Lung microvascular endothelial cell (primary cell): ENCODE measurements at regions not wholly inside any gene's neighbourhood (a gene's known extent, or its start where the extent isn't known, plus 50 kb on each side); places are given as distances from the start of the nearest gene placed in this dataset.
"Not testable (repeated sequence)": the region's sequence is repeated elsewhere in the genome, so short reads cannot be mapped to it uniquely, and the experiment has no call there.

Experiments used
- DNase-seq, 2 donors: peaks; one replicate each; pipeline versions ENCODE4 v3.0.0 to v3.0.0-alpha.2; 2010; ENCODE audit warnings: low read depth in 2 of 2

- DNase-seq = no peak
These were observed 839.2 kb upstream of the FBXO33 start for GRCh38 chr14:40271480-40271879.

- no peak for DNase-seq
These were observed 837.2 kb upstream of the FBXO33 start for GRCh38 chr14:40269436-40269835.

- no peak for DNase-seq
These were observed 836.0 kb upstream of the FBXO33 start for GRCh38 chr14:40268236-40268635.

- no peak for DNase-seq
These were observed 832.9 kb upstream of the FBXO33 start for GRCh38 chr14:40265096-40265495.

GRCh38 chr14:40252817-40253447 lies 820.7 kb upstream of the FBXO33 start:
- no peak for DNase-seq

GRCh38 chr14:40248671-40249070 lies 816.4 kb upstream of the FBXO33 start:
- DNase-seq = no peak

- DNase-seq = no peak
These were observed 808.1 kb upstream of the FBXO33 start for GRCh38 chr14:40240245-40240859.

- no peak for DNase-seq
These were observed 800.1 kb upstream of the FBXO33 start for GRCh38 chr14:40232302-40232701.

GRCh38 chr14:40229676-40230075 lies 797.4 kb upstream of the FBXO33 start:
- no peak for DNase-seq

- no peak for DNase-seq
These were observed 790.8 kb upstream of the FBXO33 start for GRCh38 chr14:40222996-40223395.

- DNase-seq = no peak
These were observed 789.2 kb upstream of the FBXO33 start for GRCh38 chr14:40221428-40221827.

GRCh38 chr14:40219032-40219431 lies 786.8 kb upstream of the FBXO33 start:
- DNase-seq = no peak

- DNase-seq = no peak
These were observed 786.2 kb upstream of the FBXO33 start for GRCh38 chr14:40218282-40218941.

GRCh38 chr14:40216976-40217375 lies 784.7 kb upstream of the FBXO33 start:
- DNase-seq = no peak

GRCh38 chr14:40216408-40216807 lies 784.2 kb upstream of the FBXO33 start:
- DNase-seq = not testable (repeated sequence)

GRCh38 chr14:40213701-40214100 lies 781.5 kb upstream of the FBXO33 start:
- no peak for DNase-seq

- no peak for DNase-seq
These were observed 772.4 kb upstream of the FBXO33 start for GRCh38 chr14:40204441-40205175.

- DNase-seq = no peak
These were observed 766.9 kb upstream of the FBXO33 start for GRCh38 chr14:40199101-40199500.

GRCh38 chr14:40197344-40197743 lies 765.1 kb upstream of the FBXO33 start:
- DNase-seq = no peak

- DNase-seq = no peak
These were observed 755.8 kb upstream of the FBXO33 start for GRCh38 chr14:40188006-40188405.

- DNase-seq = no peak
These were observed 731.9 kb upstream of the FBXO33 start for GRCh38 chr14:40164083-40164482.

- DNase-seq = no peak
These were observed 707.4 kb upstream of the FBXO33 start for GRCh38 chr14:40139657-40140056.
